GM23338 (cell line): ENCODE measurements at regions not wholly inside any gene's neighbourhood (a gene's known extent, or its start where the extent isn't known, plus 50 kb on each side); places are given as distances from the start of the nearest gene placed in this dataset.

Source experiments
- ATAC-seq: fragments of 200-7000 bp; cut with Tn5 transposase; 3 replicates; pipeline ENCODE4 v1.9.1; 2020
- DNase-seq: peaks from one replicate; pipeline ENCODE4 v3.0.0-alpha.2; 2015; ENCODE audit warnings: low spot score
- H2AFZ ChIP-seq: fragments of 200-600 bp; sonication (generic); 2 replicates; pipeline ENCODE4 v1.8.0; 2016; ENCODE audit warnings: antibody characterized with exemption, mild to moderate bottlenecking, moderate library complexity
- H3F3A ChIP-seq: fragments of 200-600 bp; sonication (generic); replicated peaks from 2 replicates; pipeline ENCODE4 v1.8.0; 2017; ENCODE audit warnings: antibody characterized with exemption, mixed run types, low read depth
- H3K27ac ChIP-seq: fragments of 200-600 bp; sonication (generic); 2 replicates; pipeline ENCODE4 v1.6.1; 2016; ENCODE audit warnings: low read depth
- H3K27me3 ChIP-seq: fragments of 200-600 bp; sonication (generic); 2 replicates; pipeline ENCODE4 v1.8.0; 2016; ENCODE audit warnings: mild to moderate bottlenecking, mixed run types, moderate library complexity; ENCODE audit not compliant: insufficient read depth
- H3K36me3 ChIP-seq: fragments of 200-600 bp; sonication (generic); 2 replicates; pipeline ENCODE4 v1.8.0; 2016; ENCODE audit warnings: mild to moderate bottlenecking; ENCODE audit not compliant: insufficient read depth
- H3K4me1 ChIP-seq: fragments of 200-600 bp; sonication (generic); 2 replicates; pipeline ENCODE4 v1.8.0; 2016; ENCODE audit warnings: mild to moderate bottlenecking, moderate library complexity; ENCODE audit not compliant: insufficient read depth
- H3K4me2 ChIP-seq: fragments of 200-600 bp; sonication (generic); 2 replicates; pipeline ENCODE4 v1.7.1; 2017; ENCODE audit warnings: mixed run types
- H3K4me3 ChIP-seq: fragments of 200-600 bp; sonication (generic); 2 replicates; pipeline ENCODE4 v1.6.1; 2016; ENCODE audit warnings: mixed run types
- H3K79me2 ChIP-seq: fragments of 200-600 bp; sonication (generic); replicated peaks from 2 replicates; pipeline ENCODE4 v1.8.0; 2017; ENCODE audit warnings: mild to moderate bottlenecking; ENCODE audit not compliant: insufficient read depth
- H3K9me2 ChIP-seq: fragments of 200-600 bp; sonication (generic); 2 replicates; pipeline ENCODE4 v1.8.0; 2017; ENCODE audit not compliant: insufficient read depth
- H4K20me1 ChIP-seq: fragments of 200-600 bp; sonication (generic); replicated peaks from 2 replicates; pipeline ENCODE4 v1.8.0; 2017; ENCODE audit warnings: mild to moderate bottlenecking; ENCODE audit not compliant: insufficient read depth
- H3K27ac Mint-ChIP-seq: 2 replicates; pipeline ENCODE4 v1.8.0; 2020; ENCODE audit warnings: inconsistent platforms, mild to moderate bottlenecking, moderate library complexity, mixed read lengths
- H3K27me3 Mint-ChIP-seq: 3 replicates; pipeline ENCODE4 v1.8.0; 2022; ENCODE audit warnings: low read depth, mild to moderate bottlenecking, moderate library complexity, mixed read lengths, inconsistent platforms; ENCODE audit not compliant: insufficient read depth, poor library complexity
- H3K36me3 Mint-ChIP-seq: 3 replicates; pipeline ENCODE4 v1.8.0; 2021; ENCODE audit warnings: low read depth, mild to moderate bottlenecking, inconsistent platforms, moderate library complexity, mixed read lengths
- H3K4me1 Mint-ChIP-seq: 3 replicates; pipeline ENCODE4 v1.8.0; 2020; ENCODE audit warnings: mild to moderate bottlenecking, inconsistent platforms, mixed read lengths
- H3K4me3 Mint-ChIP-seq: 3 replicates; pipeline ENCODE4 v1.8.0; 2021; ENCODE audit warnings: moderate library complexity, mild to moderate bottlenecking, inconsistent platforms, mixed read lengths
- H3K9me3 Mint-ChIP-seq: 3 replicates; pipeline ENCODE4 v1.8.0; 2020; ENCODE audit warnings: moderate library complexity, mild to moderate bottlenecking, inconsistent platforms, mixed read lengths
- CREB1 ChIP-seq: fragments of 250-450 bp; sonication (Bioruptor Pico); IDR thresholded peaks from 2 replicates; pipeline ENCODE4 v1.5.0; 2020; ENCODE audit warnings: low read depth, mild to moderate bottlenecking, moderate library complexity
- CTCF ChIP-seq, 2 experiments: fragments of 200-600 bp in 1 of 2; sonication (generic) in 1 of 2; conservative IDR thresholded peaks; 2 replicates each; pipeline versions ENCODE4 v1.5.1 to v1.6.1; 2016 to 2017; ENCODE audit warnings: antibody characterized with exemption in 2 of 2, low read depth in 2 of 2, mild to moderate bottlenecking in 2 of 2, moderate library complexity in 1 of 2
- ETS1 ChIP-seq: IDR thresholded peaks from 2 replicates; pipeline ENCODE4 v1.6.1; 2016; ENCODE audit warnings: antibody characterized with exemption
- EZH2 ChIP-seq: fragments of 200-600 bp; sonication (generic); IDR thresholded peaks from one replicate; pipeline ENCODE4 v1.8.0; 2017; ENCODE audit warnings: antibody characterized with exemption, mild to moderate bottlenecking, low read depth; ENCODE audit not compliant: unreplicated experiment
- EZH2phosphoT487 ChIP-seq: fragments of 200-600 bp; sonication (generic); IDR thresholded peaks from one replicate; pipeline ENCODE4 v1.8.1; 2018; ENCODE audit warnings: antibody characterized with exemption; ENCODE audit not compliant: unreplicated experiment
- JUNB ChIP-seq: IDR thresholded peaks from one replicate; pipeline ENCODE4 v1.6.1; 2016; ENCODE audit warnings: antibody characterized with exemption; ENCODE audit not compliant: unreplicated experiment
- NANOG ChIP-seq: IDR thresholded peaks from 2 replicates; pipeline ENCODE4 v1.6.1; 2016; ENCODE audit warnings: antibody characterized with exemption, borderline replicate concordance
- POLR2AphosphoS5 ChIP-seq: IDR thresholded peaks from 2 replicates; pipeline ENCODE4 v1.6.1; 2016; ENCODE audit warnings: antibody characterized with exemption, low read depth
- REST ChIP-seq: IDR thresholded peaks from one replicate; pipeline ENCODE4 v1.6.1; 2018; ENCODE audit warnings: antibody characterized with exemption; ENCODE audit not compliant: unreplicated experiment
- STAT1 ChIP-seq: IDR thresholded peaks from one replicate; pipeline ENCODE4 v1.6.1; 2016; ENCODE audit warnings: antibody characterized with exemption; ENCODE audit not compliant: unreplicated experiment
- ZNF114 ChIP-seq: fragments of 250-450 bp; sonication (Bioruptor Pico); IDR thresholded peaks from 2 replicates; pipeline ENCODE4 v1.5.0; 2020; ENCODE audit warnings: mild to moderate bottlenecking, moderate library complexity
- ZNF331 ChIP-seq: fragments of 250-450 bp; sonication (Bioruptor Pico); IDR thresholded peaks from 2 replicates; pipeline ENCODE4 v1.5.0; 2020; ENCODE audit warnings: low read depth, mild to moderate bottlenecking, moderate library complexity

GRCh38 chr20:60191014-60191413 lies 232.8 kb downstream of the CDH26 start (continued):
- TF ChIP-seq ZNF114 (no peak), EZH2 (no peak), NANOG (no peak), REST (no peak), CREB1 (CRISPR knock-in tag) (no peak), POLR2AphosphoS5 (no peak), EZH2phosphoT487 (no peak)

- Histone ChIP-seq H2AFZ (no peak overlapping the region), H3K27ac (no peak overlapping the region), H3K4me3 (no peak overlapping the region), H3F3A (no peaks in the 10 kb centered on the region), H3K79me2 (no peaks in the 10 kb centered on the region), H3K4me2 (no peak overlapping the region), H3K9me2 (no peaks in the 10 kb centered on the region), H3K36me3 (no peaks in the 10 kb centered on the region), H3K27me3 (no peaks in the 10 kb centered on the region), H4K20me1 (no peaks in the 10 kb centered on the region), H3K4me1 (no peaks in the 10 kb centered on the region)
- no peak overlapping the region for H3K27ac Mint-ChIP-seq
- H3K27me3 Mint-ChIP-seq: peaks cover 12% of the 10 kb centered on the region
- no peak for DNase-seq
- no peaks in the 10 kb centered on the region for H3K36me3 Mint-ChIP-seq
- no peaks in the 10 kb centered on the region; the same call in 2 of the 3 replicates for H3K4me1 Mint-ChIP-seq
- no peak overlapping the region for H3K4me3 Mint-ChIP-seq
- no peak for ATAC-seq
- H3K9me3 Mint-ChIP-seq: peaks cover 4% of the 10 kb centered on the region; the same call in 2 of the 3 replicates
- TF ChIP-seq NANOG (no peak), ETS1 (no peak), EZH2 (no peak), ZNF331 (CRISPR knock-in tag) (no peak), CTCF (conservative IDR thresholded peaks at IDR 0.05; ENCODE audit: low read depth in 2 of 2) (no peak), REST (no peak), ZNF114 (no peak), STAT1 (no peak), JUNB (no peak), CREB1 (CRISPR knock-in tag) (no peak), POLR2AphosphoS5 (no peak)
Observed at GRCh38 chr20:60192326-60192725, 234.1 kb downstream of the CDH26 start.
